SKM-1 (cell line): ENCODE measurements at regions not wholly inside any gene's neighbourhood (a gene's known extent, or its start where the extent isn't known, plus 50 kb on each side); places are given as distances from the start of the nearest gene placed in this dataset.
"Not testable (repeated sequence)": the region's sequence is repeated elsewhere in the genome, so short reads cannot be mapped to it uniquely, and the experiment has no call there.

Experiments used
- DNase-seq: peaks from one replicate; lab custom pipeline; 2025; ENCODE audit not compliant: unreplicated experiment; lab: John Stamatoyannopoulos, UW

- DNase-seq: no peak
These were observed 334.8 kb downstream of the FGFR2 start for GRCh38 chr10:121263431-121263783.

- no peak for DNase-seq
These were observed 332.7 kb downstream of the FGFR2 start for GRCh38 chr10:121265360-121266123.

- DNase-seq: no peak
These were observed 331.9 kb downstream of the FGFR2 start for GRCh38 chr10:121266370-121266769.

- no peak for DNase-seq
These were observed 330.8 kb downstream of the FGFR2 start for GRCh38 chr10:121267236-121268003.

- DNase-seq: no peak
These were observed 329.9 kb downstream of the FGFR2 start for GRCh38 chr10:121268363-121268762.

- no peak for DNase-seq
These were observed 329.3 kb downstream of the FGFR2 start for GRCh38 chr10:121268863-121269432.

- no peak for DNase-seq
These were observed 327.3 kb downstream of the FGFR2 start for GRCh38 chr10:121270906-121271305.

GRCh38 chr10:121276046-121276445, 322.2 kb downstream of the FGFR2 start:
- DNase-seq: no peak

GRCh38 chr10:121276822-121277221, 321.4 kb downstream of the FGFR2 start:
- DNase-seq: no peak

- not testable (repeated sequence) for DNase-seq
These were observed 319.9 kb downstream of the FGFR2 start for GRCh38 chr10:121278386-121278785.

- DNase-seq: no peak
These were observed 316.7 kb downstream of the FGFR2 start for GRCh38 chr10:121281576-121281975.

GRCh38 chr10:121282264-121282663, 316.0 kb downstream of the FGFR2 start:
- DNase-seq: no peak

GRCh38 chr10:121282797-121283515, 315.3 kb downstream of the FGFR2 start:
- no peak for DNase-seq

GRCh38 chr10:121284936-121285335, 313.3 kb downstream of the FGFR2 start:
- DNase-seq: no peak

- DNase-seq: no peak
These were observed 312.6 kb downstream of the FGFR2 start for GRCh38 chr10:121285406-121286196.

GRCh38 chr10:121288011-121288410, 310.2 kb downstream of the FGFR2 start:
- DNase-seq: no peak

- DNase-seq: no peak
These were observed 309.2 kb downstream of the FGFR2 start for GRCh38 chr10:121288864-121289661.

- no peak for DNase-seq
These were observed 308.4 kb downstream of the FGFR2 start for GRCh38 chr10:121289800-121290199.

- DNase-seq: no peak
These were observed 307.6 kb downstream of the FGFR2 start for GRCh38 chr10:121290674-121291073.

- no peak for DNase-seq
These were observed 306.9 kb downstream of the FGFR2 start for GRCh38 chr10:121291376-121291775.
